Dendritic cell treated with granulocyte-macrophage colony-stimulating factor and Interleukin-4, amounts not matched to agents 40 ng/mL and 50 ng/mL, for 4 days (primary cell): ENCODE measurements at regions not wholly inside any gene's neighbourhood (a gene's known extent, or its start where the extent isn't known, plus 50 kb on each side); places are given as distances from the start of the nearest gene placed in this dataset.
"Not testable (repeated sequence)": the region's sequence is repeated elsewhere in the genome, so short reads cannot be mapped to it uniquely, and the experiment has no call there.

Source experiments
- H3K27ac Mint-ChIP-seq: one replicate; pipeline ENCODE4 v1.8.0; 2022; ENCODE audit warnings: mild to moderate bottlenecking, mixed read lengths
- H3K27me3 Mint-ChIP-seq: one replicate; pipeline ENCODE4 v1.8.0; 2022; ENCODE audit warnings: mild to moderate bottlenecking, mixed read lengths
- H3K36me3 Mint-ChIP-seq: one replicate; pipeline ENCODE4 v1.8.0; 2022; ENCODE audit warnings: low read depth, mixed read lengths
- H3K4me1 Mint-ChIP-seq: one replicate; pipeline ENCODE4 v1.8.0; 2022; ENCODE audit warnings: low read depth, mixed read lengths
- H3K4me3 Mint-ChIP-seq: one replicate; pipeline ENCODE4 v1.8.0; 2022; ENCODE audit warnings: mild to moderate bottlenecking, moderate library complexity, mixed read lengths
- H3K9me3 Mint-ChIP-seq: one replicate; pipeline ENCODE4 v1.8.0; 2022; ENCODE audit warnings: mixed read lengths
- intact Hi-C: fragments of 100-400 bp; cut with micrococcal nuclease; formaldehyde crosslinking; loops from one replicate; pipeline ENCODE4 v1.15.0; 2022

DNA sequence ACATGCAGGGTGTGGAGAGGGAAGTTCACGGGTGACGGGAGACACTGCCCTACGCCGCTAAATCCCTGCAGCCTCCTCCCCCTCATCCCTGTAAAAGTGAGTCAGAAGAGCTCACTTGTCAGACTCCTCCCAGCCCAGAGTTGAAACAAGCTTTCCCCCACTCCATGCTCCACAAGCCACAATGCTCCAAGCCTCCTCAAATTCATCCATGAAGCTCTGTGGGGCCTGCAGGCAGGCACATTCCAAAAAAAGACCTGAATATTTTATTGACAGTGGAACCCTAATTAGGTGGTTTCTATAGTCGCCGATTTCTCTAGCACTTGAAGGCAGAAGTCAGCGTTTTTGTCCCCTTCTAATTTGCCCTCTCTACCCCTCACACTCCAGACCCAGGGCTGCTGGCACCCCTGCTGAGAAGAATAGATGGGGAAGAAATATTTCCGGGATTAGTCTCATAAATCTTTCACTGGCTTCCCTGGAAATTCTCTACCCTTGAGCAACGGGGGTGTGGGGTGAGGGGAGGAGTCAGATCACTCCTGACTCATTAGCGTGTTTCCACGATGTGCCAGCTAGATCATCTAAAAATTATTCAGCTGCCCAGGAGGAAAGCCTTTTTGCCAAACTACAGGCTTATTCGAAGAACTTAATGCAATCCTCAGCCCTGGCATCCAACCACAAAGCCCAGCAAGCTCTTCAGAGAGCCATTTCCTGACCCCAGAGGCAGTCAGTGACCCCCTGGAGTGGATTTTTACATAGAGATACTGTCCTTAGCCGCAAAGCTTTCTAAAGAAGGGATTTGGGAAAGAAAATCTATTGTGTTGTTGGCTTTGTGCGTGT is 97.1 kb downstream of the ENC1 start:
- Mint-ChIP-seq H3K9me3 (no peaks in the 10 kb centered on the region), H3K36me3 (no peaks in the 10 kb centered on the region), H3K27me3 (peaks cover 6% of the 10 kb centered on the region), H3K27ac (no peak overlapping the region), H3K4me1 (peaks cover 13% of the 10 kb centered on the region), H3K4me3 (no peak overlapping the region)
- intact Hi-C loops: no loop called here

GRCh38 chr5:74542482-74542881 is 98.0 kb downstream of the ENC1 start:
- intact Hi-C loops: no loop called here
- Mint-ChIP-seq H3K4me1 (peaks cover 22% of the 10 kb centered on the region), H3K36me3 (no peaks in the 10 kb centered on the region), H3K4me3 (no peak overlapping the region), H3K27ac (no peak overlapping the region), H3K9me3 (no peaks in the 10 kb centered on the region), H3K27me3 (peaks cover 6% of the 10 kb centered on the region)

- H3K27me3 Mint-ChIP-seq: peaks cover 6% of the 10 kb centered on the region
These were observed 99.1 kb downstream of the ENC1 start for GRCh38 chr5:74541381-74541781.

DNA sequence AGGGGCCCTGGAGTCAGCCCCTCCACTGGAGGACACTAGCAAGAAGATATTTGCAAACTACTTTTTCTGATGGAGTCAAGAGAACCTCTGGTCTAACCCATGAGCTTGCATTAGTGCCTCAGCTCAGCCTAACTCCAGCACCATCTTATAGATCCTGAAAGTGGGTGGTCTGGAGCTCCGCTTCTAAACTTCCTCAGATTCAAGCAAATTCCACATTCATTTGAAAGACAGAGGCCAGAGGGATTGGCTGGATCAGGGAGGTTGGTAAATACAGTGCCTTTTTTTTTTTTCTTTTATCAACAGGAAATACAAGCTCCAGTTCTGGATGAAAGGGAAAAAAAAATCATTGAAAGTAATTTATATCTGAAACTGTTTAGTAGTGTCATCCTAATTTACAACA is 99.9 kb downstream of the ENC1 start:
- intact Hi-C loops: no loop called here
- H3K36me3 Mint-ChIP-seq: no peaks in the 10 kb centered on the region
- H3K9me3 Mint-ChIP-seq: no peaks in the 10 kb centered on the region
- no peak overlapping the region for H3K27ac Mint-ChIP-seq
- H3K27me3 Mint-ChIP-seq: peaks cover 6% of the 10 kb centered on the region
- H3K4me1 Mint-ChIP-seq: peaks cover 23% of the 10 kb centered on the region
- H3K4me3 Mint-ChIP-seq: no peak overlapping the region

More at GRCh38 chr5:74541381-74541781, 99.1 kb downstream of the ENC1 start:
- Mint-ChIP-seq H3K27ac (no peak overlapping the region), H3K9me3 (no peaks in the 10 kb centered on the region), H3K4me1 (peaks cover 23% of the 10 kb centered on the region), H3K4me3 (no peak overlapping the region), H3K36me3 (no peaks in the 10 kb centered on the region)
- intact Hi-C loops: no loop called here

GRCh38 chr5:74539986-74540385 is 100.5 kb downstream of the ENC1 start:
- Mint-ChIP-seq H3K36me3 (no peaks in the 10 kb centered on the region), H3K4me3 (no peak overlapping the region), H3K27me3 (peaks cover 6% of the 10 kb centered on the region), H3K9me3 (no peaks in the 10 kb centered on the region), H3K27ac (no peak overlapping the region), H3K4me1 (peaks cover 23% of the 10 kb centered on the region)
- intact Hi-C loops: no loop called here

DNA sequence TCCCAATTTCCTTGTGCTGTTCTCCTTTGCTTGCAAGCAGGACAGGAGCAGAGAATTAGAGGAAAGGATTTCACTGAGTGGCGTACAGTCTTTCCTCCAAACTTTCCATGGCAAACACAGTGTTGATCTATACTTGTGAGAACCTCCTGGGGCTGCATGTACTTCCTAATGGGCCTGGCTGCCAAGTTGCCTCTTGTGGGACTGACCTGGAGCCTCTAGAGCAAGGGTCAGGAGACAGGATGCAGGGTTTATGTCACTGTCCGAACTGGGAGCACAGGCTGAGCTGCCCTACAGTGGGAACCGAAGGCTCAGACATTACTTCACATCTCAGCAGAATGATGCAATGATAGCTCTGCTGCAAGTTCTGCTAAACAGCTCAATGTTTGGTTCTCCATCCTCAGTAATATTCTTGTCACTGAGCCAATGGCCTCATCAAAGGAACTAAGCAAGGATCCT is 102.3 kb downstream of the ENC1 start:
- Mint-ChIP-seq H3K9me3 (peaks cover 16% of the 10 kb centered on the region), H3K27ac (no peak overlapping the region), H3K4me3 (no peak overlapping the region), H3K4me1 (peaks cover 15% of the 10 kb centered on the region), H3K27me3 (peaks cover 3% of the 10 kb centered on the region), H3K36me3 (no peaks in the 10 kb centered on the region)
- intact Hi-C loops: no loop called here

DNA sequence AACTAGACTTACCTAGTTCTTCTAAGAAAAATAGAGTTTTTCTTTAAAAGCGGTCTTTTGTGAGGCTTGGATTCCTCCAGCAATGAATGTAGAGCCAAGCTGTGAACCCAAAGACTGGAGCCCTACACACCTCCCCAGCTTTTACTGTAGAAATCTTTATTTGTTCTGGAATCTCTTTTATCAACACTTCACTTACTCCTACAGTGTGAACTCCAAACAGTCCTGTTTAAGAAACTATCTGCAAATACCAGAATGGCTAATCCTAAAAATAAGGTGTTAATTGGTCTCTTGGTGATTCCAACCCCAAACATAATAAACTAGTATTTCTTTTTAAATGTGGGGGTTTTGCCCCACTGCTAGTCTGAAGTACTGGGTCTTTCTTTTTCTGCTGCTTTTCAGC is 103.9 kb downstream of the ENC1 start:
- intact Hi-C loops: no loop called here
- Mint-ChIP-seq H3K4me3 (no peak overlapping the region), H3K27ac (no peak overlapping the region), H3K36me3 (no peaks in the 10 kb centered on the region), H3K9me3 (peaks cover 20% of the 10 kb centered on the region), H3K27me3 (no peaks in the 10 kb centered on the region), H3K4me1 (peaks cover 11% of the 10 kb centered on the region)

GRCh38 chr5:74535926-74536325 is 104.6 kb downstream of the ENC1 start:
- Mint-ChIP-seq H3K9me3 (peaks cover 20% of the 10 kb centered on the region), H3K36me3 (no peaks in the 10 kb centered on the region), H3K27me3 (no peaks in the 10 kb centered on the region), H3K4me1 (peaks cover 11% of the 10 kb centered on the region), H3K4me3 (no peak overlapping the region), H3K27ac (no peak overlapping the region)
- intact Hi-C loops: no loop called here

- H3K36me3 Mint-ChIP-seq: no peaks in the 10 kb centered on the region
- peaks cover 20% of the 10 kb centered on the region for H3K9me3 Mint-ChIP-seq
- H3K4me1 Mint-ChIP-seq: peaks cover 11% of the 10 kb centered on the region
- intact Hi-C loops: no loop called here
- no peak overlapping the region for H3K27ac Mint-ChIP-seq
- H3K4me3 Mint-ChIP-seq: no peak overlapping the region
- H3K27me3 Mint-ChIP-seq: no peaks in the 10 kb centered on the region
These were observed 106.0 kb downstream of the ENC1 start for GRCh38 chr5:74534397-74535129.

GRCh38 chr5:74530326-74531050 is 110.0 kb downstream of the ENC1 start:
- no peaks in the 10 kb centered on the region for H3K36me3 Mint-ChIP-seq
- no peak overlapping the region for H3K4me3 Mint-ChIP-seq
- peaks cover 20% of the 10 kb centered on the region for H3K9me3 Mint-ChIP-seq
- H3K4me1 Mint-ChIP-seq: peaks cover 11% of the 10 kb centered on the region
- no peaks in the 10 kb centered on the region for H3K27me3 Mint-ChIP-seq
- intact Hi-C loops: no loop called here
- H3K27ac Mint-ChIP-seq: no peak overlapping the region

DNA sequence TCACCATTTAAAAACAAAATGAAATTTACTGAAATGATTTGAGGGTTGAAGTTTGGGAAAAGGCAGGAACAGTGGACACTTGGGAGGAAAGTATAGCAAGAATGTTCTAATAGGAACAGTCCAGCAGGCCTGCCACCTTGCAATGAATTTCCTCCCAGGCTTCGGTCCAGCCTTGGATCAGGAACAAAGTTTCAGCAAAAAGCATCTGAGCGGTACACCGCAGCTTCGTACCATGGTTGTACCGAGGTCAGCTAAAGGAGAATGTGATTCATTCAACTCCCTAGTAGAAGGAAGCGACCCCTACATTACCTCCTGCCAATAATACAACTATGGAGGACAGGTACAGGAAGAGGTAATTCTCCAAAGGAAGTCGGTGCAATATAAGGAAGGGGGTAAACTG is 111.4 kb downstream of the ENC1 start:
- intact Hi-C loops: no loop called here
- Mint-ChIP-seq H3K27me3 (no peaks in the 10 kb centered on the region), H3K9me3 (peaks cover 25% of the 10 kb centered on the region), H3K4me3 (no peak overlapping the region), H3K27ac (no peak overlapping the region), H3K4me1 (peaks cover 11% of the 10 kb centered on the region), H3K36me3 (no peaks in the 10 kb centered on the region)

DNA sequence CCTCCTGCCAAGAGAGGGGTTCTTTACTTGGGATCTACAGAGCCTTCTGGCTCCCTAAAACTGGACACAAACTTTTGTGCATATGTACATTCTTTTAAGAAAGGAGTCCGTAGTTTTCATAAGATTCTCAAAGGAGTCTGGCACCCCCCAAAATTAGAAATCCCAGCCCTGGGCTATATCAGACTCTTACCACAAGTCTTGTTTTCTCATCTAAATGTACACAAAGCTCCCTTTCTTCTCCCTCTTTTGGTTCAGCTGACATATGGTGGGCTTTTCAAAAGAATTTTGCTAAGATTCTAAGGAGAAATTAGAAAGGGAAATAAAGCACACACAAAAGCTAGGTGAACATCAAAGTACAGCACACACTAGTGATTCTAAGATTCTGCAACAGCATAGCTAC is 114.4 kb downstream of the ENC1 start:
- Mint-ChIP-seq H3K36me3 (no peaks in the 10 kb centered on the region), H3K4me1 (peaks cover 11% of the 10 kb centered on the region), H3K27me3 (no peaks in the 10 kb centered on the region), H3K27ac (no peak overlapping the region), H3K9me3 (peaks cover 28% of the 10 kb centered on the region), H3K4me3 (no peak overlapping the region)
- intact Hi-C loops: no loop called here

DNA sequence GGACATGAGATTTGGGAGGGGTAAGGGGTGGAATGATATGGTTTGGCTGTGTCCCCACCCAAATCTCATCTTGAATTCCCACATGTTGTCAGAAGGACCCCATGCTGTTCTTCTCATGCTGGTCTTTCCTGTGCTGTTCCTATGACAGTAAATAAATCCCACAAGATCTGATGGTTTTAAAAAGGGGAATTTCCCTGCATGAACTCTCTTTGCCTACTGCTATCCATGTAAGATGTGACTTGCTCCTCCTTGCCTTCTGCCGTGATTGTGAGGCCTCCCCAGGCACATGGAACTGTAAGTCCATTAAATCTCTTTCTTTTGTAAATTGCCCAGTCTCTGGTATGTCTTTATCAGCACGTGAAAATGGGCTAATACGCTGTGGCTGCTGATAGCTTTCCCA is 115.8 kb downstream of the ENC1 start:
- H3K4me3 Mint-ChIP-seq, H3K36me3 Mint-ChIP-seq, intact Hi-C loops, H3K27ac Mint-ChIP-seq, H3K27me3 Mint-ChIP-seq: not testable (repeated sequence)
- Mint-ChIP-seq H3K9me3 (peaks cover 28% of the 10 kb centered on the region), H3K4me1 (peaks cover 11% of the 10 kb centered on the region)

DNA sequence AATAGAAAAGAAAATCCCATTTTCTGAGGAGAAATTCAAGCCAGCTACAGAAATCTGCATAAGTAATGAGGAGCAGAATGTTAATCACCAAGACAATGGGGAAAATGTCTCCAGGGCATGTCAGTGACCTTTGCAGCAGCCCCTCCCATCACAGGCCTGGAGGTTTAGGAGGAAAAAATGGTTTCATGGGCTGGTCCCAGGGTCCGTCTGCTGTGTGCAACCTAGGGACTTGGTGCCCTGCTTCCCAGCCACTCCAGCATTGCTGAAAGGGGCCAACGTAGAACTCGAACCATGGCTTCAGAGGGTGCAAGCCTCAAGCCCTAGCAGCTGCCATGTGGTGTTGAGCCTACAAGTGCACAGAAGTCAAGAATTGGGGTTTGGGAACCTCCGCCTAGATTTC is 116.8 kb downstream of the ENC1 start:
- H3K4me1 Mint-ChIP-seq: peaks cover 11% of the 10 kb centered on the region
- H3K36me3 Mint-ChIP-seq, H3K27ac Mint-ChIP-seq, intact Hi-C loops, H3K27me3 Mint-ChIP-seq, H3K4me3 Mint-ChIP-seq: not testable (repeated sequence)
- H3K9me3 Mint-ChIP-seq: peaks cover 28% of the 10 kb centered on the region
